HEK293T (cell line): ENCODE measurements at regions not wholly inside any gene's neighbourhood (a gene's known extent, or its start where the extent isn't known, plus 50 kb on each side); places are given as distances from the start of the nearest gene placed in this dataset.

Experiments
- CTCF ChIA-PET: fragments of 350-600 bp; formaldehyde crosslinking; extraction: SDS; loops from one replicate; lab custom pipeline; 2021; ENCODE audit warnings: antibody characterized with exemption, inconsistent platforms; lab: Yijun Ruan, JAX
- POLR2A ChIA-PET: fragments of 350-600 bp; formaldehyde crosslinking; extraction: SDS; loops from one replicate; lab custom pipeline; 2020; ENCODE audit warnings: antibody characterized with exemption, inconsistent platforms; lab: Yijun Ruan, JAX
- DNase-seq: peaks from one replicate; pipeline ENCODE4 v3.0.0; 2012; ENCODE audit warnings: mixed read lengths; ENCODE audit errors: extremely low spot score
- ARNT ChIP-seq: fragments of 450-650 bp; IDR thresholded peaks from 2 replicates; pipeline ENCODE4 v1.6.1; 2017; ENCODE audit warnings: mild to moderate bottlenecking
- BHLHE40 ChIP-seq: fragments of 450-650 bp; IDR thresholded peaks from 2 replicates; pipeline ENCODE4 v1.6.1; 2016; ENCODE audit warnings: mild to moderate bottlenecking, moderate library complexity, borderline replicate concordance
- CTBP1 ChIP-seq: fragments of 450-650 bp; IDR thresholded peaks from 2 replicates; pipeline ENCODE4 v1.6.1; 2016; ENCODE audit warnings: borderline replicate concordance
- ELF4 ChIP-seq: fragments of 450-650 bp; IDR thresholded peaks from 2 replicates; pipeline ENCODE4 v1.6.1; 2017; ENCODE audit warnings: antibody characterized with exemption
- FOXA1 ChIP-seq: fragments of 450-650 bp; IDR thresholded peaks from 2 replicates; pipeline ENCODE4 v1.6.1; 2016; ENCODE audit warnings: mild to moderate bottlenecking
- FOXK2 ChIP-seq: fragments of 450-650 bp; IDR thresholded peaks from 2 replicates; pipeline ENCODE4 v1.6.1; 2016; ENCODE audit warnings: mild to moderate bottlenecking
- FOXM1 ChIP-seq: fragments of 450-650 bp; IDR thresholded peaks from 2 replicates; pipeline ENCODE4 v1.6.1; 2017; ENCODE audit warnings: mild to moderate bottlenecking, borderline replicate concordance
- HDGF ChIP-seq: fragments of 450-650 bp; IDR thresholded peaks from 2 replicates; pipeline ENCODE4 v1.6.1; 2017; ENCODE audit warnings: antibody characterized with exemption, borderline replicate concordance
- L3MBTL2 ChIP-seq: fragments of 450-650 bp; conservative IDR thresholded peaks from 2 replicates; pipeline ENCODE4 v1.6.1; 2016; ENCODE audit warnings: mild to moderate bottlenecking
- LEF1 ChIP-seq: fragments of 450-650 bp; IDR thresholded peaks from 2 replicates; pipeline ENCODE4 v1.6.1; 2017; ENCODE audit warnings: mild to moderate bottlenecking, borderline replicate concordance
- NFRKB ChIP-seq: fragments of 450-650 bp; IDR thresholded peaks from 2 replicates; pipeline ENCODE4 v1.6.1; 2016; ENCODE audit warnings: mild to moderate bottlenecking, moderate library complexity
- PKNOX1 ChIP-seq: fragments of 450-650 bp; IDR thresholded peaks from 2 replicates; pipeline ENCODE4 v1.6.1; 2016
- SP1 ChIP-seq: fragments of 450-650 bp; IDR thresholded peaks from 2 replicates; pipeline ENCODE4 v1.6.1; 2017
- SUZ12 ChIP-seq: fragments of 450-650 bp; IDR thresholded peaks from 2 replicates; pipeline ENCODE4 v1.6.1; 2016; ENCODE audit warnings: mild to moderate bottlenecking
- TARDBP ChIP-seq: fragments of 450-650 bp; IDR thresholded peaks from 2 replicates; pipeline ENCODE4 v1.6.1; 2016
- ZNF384 ChIP-seq: fragments of 450-650 bp; IDR thresholded peaks from 2 replicates; pipeline ENCODE4 v1.6.1; 2016

GRCh38 chr12:97308576-97309198 is 153.9 kb upstream of the RMST start:
- no peak for TF ChIP-seq FOXM1
- no peak for TF ChIP-seq LEF1
- TF ChIP-seq PKNOX1: no peak
- TF ChIP-seq ARNT: no peak
- TF ChIP-seq SUZ12: no peak
- TF ChIP-seq NFRKB: no peak
- TF ChIP-seq BHLHE40: no peak
- no peak for TF ChIP-seq ELF4
- no peak for TF ChIP-seq L3MBTL2
- TF ChIP-seq FOXK2: no peak
- TF ChIP-seq FOXA1: no peak
- no peak for TF ChIP-seq SP1
- no peak for TF ChIP-seq HDGF
- no peak for TF ChIP-seq CTBP1
- TF ChIP-seq ZNF384: no peak
- DNase-seq: peak; percentile 7
- CTCF ChIA-PET: interaction anchor here (0.6 to 1.1 kb wide), 2 partner anchors 9 to 160 kb away, joined by 3 read pairs; no protein-coding TSS in a partner anchor
- POLR2A ChIA-PET: no interaction called here

GRCh38 chr12:97309921-97310320 is 152.7 kb upstream of the RMST start:
- ChIA-PET CTCF (no interaction called here), POLR2A (no interaction called here)
- no peak for DNase-seq
- TF ChIP-seq SUZ12 (no peak), ARNT (no peak), FOXK2 (no peak), HDGF (no peak), LEF1 (no peak), NFRKB (no peak), CTBP1 (no peak), L3MBTL2 (no peak)

GRCh38 chr12:97312570-97313135 is 150.0 kb upstream of the RMST start:
- ChIA-PET POLR2A (no interaction called here), CTCF (interaction anchor here (0.7 kb wide), 1 partner anchor 25 kb away, joined by 9 read pairs; no protein-coding TSS in a partner anchor)
- TF ChIP-seq ARNT (no peak), TARDBP (no peak), BHLHE40 (no peak), FOXM1 (no peak), ZNF384 (no peak), SUZ12 (no peak), LEF1 (no peak), CTBP1 (no peak), HDGF (no peak), L3MBTL2 (no peak), FOXA1 (no peak), SP1 (no peak), NFRKB (no peak), ELF4 (no peak)
- DNase-seq: no peak

- POLR2A ChIA-PET: no interaction called here
- CTCF ChIA-PET: no interaction called here
- TF ChIP-seq NFRKB: no peak
- TF ChIP-seq ELF4: no peak
- no peak for TF ChIP-seq FOXA1
- no peak for TF ChIP-seq ZNF384
- TF ChIP-seq LEF1: no peak
- no peak for TF ChIP-seq FOXM1
- no peak for TF ChIP-seq PKNOX1
- no peak for TF ChIP-seq L3MBTL2
- no peak for TF ChIP-seq SP1
- no peak for TF ChIP-seq ARNT
- no peak for TF ChIP-seq FOXK2
- TF ChIP-seq TARDBP: no peak
- no peak for TF ChIP-seq BHLHE40
- TF ChIP-seq SUZ12: no peak
- no peak for TF ChIP-seq CTBP1
- TF ChIP-seq HDGF: no peak
- no peak for DNase-seq
Observed at GRCh38 chr12:97313471-97314190, 149.0 kb upstream of the RMST start.

- TF ChIP-seq ELF4 (no peak), SP1 (no peak), PKNOX1 (no peak), L3MBTL2 (no peak), FOXM1 (no peak), FOXA1 (no peak), SUZ12 (no peak), LEF1 (no peak), BHLHE40 (no peak), HDGF (no peak), FOXK2 (no peak), NFRKB (no peak), CTBP1 (no peak), TARDBP (no peak), ARNT (no peak), ZNF384 (no peak)
- DNase-seq: no peak
- ChIA-PET CTCF (no interaction called here), POLR2A (no interaction called here)
Observed at GRCh38 chr12:97316321-97316720, 146.3 kb upstream of the RMST start.
